Ovary (tissue), 3 donors: ENCODE measurements at regions not wholly inside any gene's neighbourhood (a gene's known extent, or its start where the extent isn't known, plus 50 kb on each side); places are given as distances from the start of the nearest gene placed in this dataset.

Source experiments
- CTCF ChIP-seq, 3 donors: fragments of 450-650 bp in 2 of 3; fragments of 200-600 bp in 1 of 3; IDR thresholded peaks; one replicate each; pipeline versions ENCODE4 v1.5.1 to v1.8.0; 2016 to 2022; ENCODE audit warnings: antibody characterized with exemption in 3 of 3, mild to moderate bottlenecking in 1 of 3
- EP300 ChIP-seq: sonication (generic); formaldehyde crosslinking; IDR thresholded peaks from one replicate; pipeline ENCODE4 v1.6.1; 2017; ENCODE audit warnings: antibody characterized with exemption
- POLR2A ChIP-seq: fragments of 450-650 bp; IDR thresholded peaks from one replicate; pipeline ENCODE4 v1.6.1; 2017; ENCODE audit warnings: antibody characterized with exemption, mild to moderate bottlenecking, moderate library complexity
- donor health status: DM: no; HTN: no; CAD: no.

- no peak for TF ChIP-seq CTCF (IDR thresholded peaks at IDR 0.05)
- TF ChIP-seq POLR2A: no peak
- TF ChIP-seq EP300: no peak
Observed at GRCh38 chr2:209145941-209146681, 277.7 kb upstream of the MAP2 start.
